ENCODE measurements at regions not wholly inside any gene's neighbourhood (a gene's known extent, or its start where the extent isn't known, plus 50 kb on each side); places are given as distances from the start of the nearest gene placed in this dataset.
"Not testable (repeated sequence)": the region's sequence is repeated elsewhere in the genome, so short reads cannot be mapped to it uniquely, and the experiment has no call there.

DNA sequence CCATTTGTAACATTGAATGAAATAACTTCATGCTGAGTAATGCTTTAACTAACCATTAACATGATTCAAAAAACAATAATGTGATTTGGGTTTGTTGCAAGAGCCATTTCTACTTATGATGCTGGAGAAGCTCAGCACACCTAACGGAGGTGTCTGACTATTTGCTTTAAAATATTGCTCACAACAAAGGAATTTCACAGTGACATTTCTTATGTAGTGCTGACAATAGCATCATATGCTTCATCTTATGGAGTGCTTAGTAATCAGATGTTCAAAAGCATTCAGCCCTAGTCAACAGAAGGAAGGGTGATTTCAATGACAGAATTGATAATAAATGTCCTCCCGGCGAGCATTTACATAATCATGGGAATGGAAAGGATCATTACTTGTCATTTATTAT is 1003.3 kb upstream of the COX7C start:
- intact Hi-C loops (cut with micrococcal nuclease), result no loop called here
- no peak for ATAC-seq

DNA sequence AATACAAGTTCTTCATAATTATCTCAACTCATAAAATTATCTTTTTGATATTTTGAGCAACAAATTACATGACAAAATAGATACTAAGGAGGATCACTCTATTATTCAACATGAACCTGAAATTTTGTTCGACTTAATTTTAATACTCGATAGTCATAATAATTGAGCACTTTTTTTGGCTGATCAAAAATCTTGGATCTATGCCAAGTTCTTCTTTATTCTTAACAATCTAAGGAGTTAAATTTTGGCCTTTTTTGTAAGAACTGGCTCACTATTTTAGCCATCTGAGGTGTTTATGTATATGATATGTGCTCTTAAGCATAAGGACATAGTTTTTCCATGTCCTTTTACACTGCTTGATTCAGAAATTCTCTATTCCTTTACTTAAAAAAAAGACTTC is 996.1 kb upstream of the COX7C start:
- intact Hi-C loops (cut with micrococcal nuclease), result no loop called here

More for the DNA sequence above, 1003.3 kb upstream of the COX7C start:
- DNase-seq, result no peak

DNA sequence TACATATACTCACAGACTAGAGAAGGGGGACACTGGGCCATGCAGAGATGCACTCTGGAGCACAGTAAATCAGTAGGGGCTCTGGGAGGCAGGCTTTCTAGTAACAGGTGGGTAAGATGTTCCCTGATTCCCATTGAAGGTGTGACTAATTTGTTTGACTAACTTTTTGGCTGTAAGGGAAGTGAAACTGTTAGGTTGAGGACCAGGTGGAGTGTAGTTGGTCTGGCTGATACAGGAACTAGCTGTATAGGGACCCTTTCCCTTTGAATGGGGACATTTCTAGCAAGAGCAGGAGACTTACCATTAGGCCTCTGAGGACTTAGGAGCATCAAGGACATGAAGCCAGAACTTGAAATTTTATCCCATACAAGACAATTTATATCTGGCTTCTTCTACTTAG is 989.6 kb upstream of the COX7C start:
- no peak for ATAC-seq
- no peak for DNase-seq
- intact Hi-C loops (cut with micrococcal nuclease), result no loop called here

More for the DNA sequence above, 996.1 kb upstream of the COX7C start:
- DNase-seq (no peak), ATAC-seq (no peak)

DNA sequence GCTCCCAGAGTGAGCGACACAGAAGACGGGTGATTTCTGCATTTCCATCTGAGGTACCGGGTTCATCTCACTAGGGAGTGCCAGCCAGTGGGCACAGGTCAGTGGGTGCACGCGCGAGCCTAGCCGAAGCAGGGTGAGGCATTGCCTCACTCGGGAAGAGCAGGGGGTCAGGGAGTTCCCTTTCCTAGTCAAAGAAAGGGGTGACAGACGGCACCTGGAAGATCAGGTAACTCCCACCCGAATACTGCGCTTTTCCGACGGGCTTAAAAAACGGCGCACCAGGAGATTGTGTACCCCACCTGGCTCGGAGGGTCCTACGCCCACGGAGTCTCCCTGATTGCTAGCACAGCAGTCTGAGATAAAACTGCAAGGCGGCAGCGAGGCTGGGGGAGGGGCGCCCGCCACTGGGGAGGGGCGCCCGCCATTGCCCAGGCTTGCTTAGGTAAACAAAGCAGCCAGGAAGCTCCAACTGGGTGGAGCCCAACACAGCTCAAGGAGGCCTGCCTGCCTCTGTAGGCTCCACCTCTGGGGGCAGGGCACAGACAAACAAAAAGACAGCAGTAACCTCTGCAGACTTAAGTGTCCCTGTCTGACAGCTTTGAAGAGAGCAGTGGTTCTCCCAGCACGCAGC is 979.1 kb upstream of the COX7C start:
- ATAC-seq; DNase-seq; intact Hi-C loops (cut with micrococcal nuclease): not testable (repeated sequence)

DNA sequence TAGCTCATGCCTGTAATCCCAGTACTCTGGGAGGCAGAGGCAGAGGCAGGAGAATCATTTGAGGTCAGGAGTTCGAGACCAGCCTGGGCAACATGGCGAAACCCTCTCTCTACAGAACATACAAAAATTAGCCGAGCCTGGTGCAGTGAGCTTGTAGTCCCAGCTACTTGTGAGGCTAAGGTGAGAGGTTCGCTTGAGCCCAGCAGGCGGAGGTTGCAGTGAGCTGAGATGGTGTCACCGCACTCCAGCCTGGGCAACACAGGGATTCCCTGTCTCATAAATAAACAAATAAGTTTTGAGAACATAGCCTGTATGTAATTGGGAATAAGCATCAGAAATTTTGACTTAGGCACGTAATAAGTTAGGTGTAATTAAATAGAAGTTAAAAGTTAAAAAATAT is 971.7 kb upstream of the COX7C start:
- ATAC-seq, result no peak
- intact Hi-C loops (cut with micrococcal nuclease), result no loop called here

DNA sequence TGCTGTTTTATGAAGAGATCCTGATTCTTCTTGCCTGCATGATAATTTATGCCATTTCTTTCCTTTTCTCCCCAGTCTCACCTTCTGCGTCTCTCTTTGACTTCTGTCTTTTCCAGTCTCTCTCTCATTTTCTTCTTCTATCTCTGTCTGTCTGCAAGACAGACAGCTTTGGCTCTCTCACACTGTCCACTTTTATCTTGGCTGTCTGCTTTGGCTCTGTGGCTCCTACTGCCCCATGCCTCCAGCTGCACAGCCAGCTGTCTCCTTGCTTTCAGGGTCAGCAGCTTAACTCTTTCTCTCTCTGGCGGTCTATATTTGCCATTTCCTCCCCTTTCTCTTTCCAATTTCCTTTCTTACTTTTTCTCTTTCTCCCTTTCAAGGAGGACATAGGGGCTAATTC is 971.1 kb upstream of the COX7C start:
- DNase-seq, result no peak
- intact Hi-C loops (cut with micrococcal nuclease), result no loop called here
- no peak for ATAC-seq

More for the DNA sequence above, 971.7 kb upstream of the COX7C start:
- DNase-seq, result no peak

DNA sequence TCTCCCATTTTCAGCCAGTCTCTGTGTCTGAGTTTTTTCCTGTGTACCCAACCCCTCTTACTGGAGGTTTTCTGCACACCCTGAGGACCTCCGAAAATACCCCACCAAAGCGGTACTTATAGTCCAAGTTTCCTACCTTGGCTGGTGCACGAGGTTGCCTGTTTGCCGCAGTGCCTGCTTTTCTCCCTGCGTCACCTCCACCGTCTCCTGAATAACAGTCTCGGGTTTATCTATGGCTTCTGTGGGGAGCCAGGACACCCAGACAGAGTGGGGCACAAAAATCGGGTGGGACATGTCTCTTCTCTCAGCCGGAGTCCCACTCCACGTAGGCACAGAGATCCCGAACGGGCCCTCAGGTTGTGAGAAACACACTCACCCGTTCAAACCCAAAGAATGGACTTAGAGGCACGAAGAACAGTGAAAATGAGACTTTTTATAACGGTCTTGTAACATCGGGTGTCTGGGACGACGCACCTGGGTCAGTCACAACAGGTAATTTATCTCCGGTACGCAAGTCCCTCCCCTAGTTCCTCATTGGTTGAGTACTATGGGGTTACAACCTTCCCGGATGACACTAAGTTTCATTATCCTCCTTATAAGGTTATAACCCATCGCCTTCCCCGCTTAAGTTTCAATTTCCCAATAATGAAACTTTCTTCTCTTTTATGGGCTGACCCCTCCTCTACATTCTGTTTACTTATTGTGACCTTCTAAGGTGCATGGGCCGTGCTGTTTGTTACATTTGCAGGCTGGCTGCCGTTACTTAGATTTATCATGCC is 970.2 kb upstream of the COX7C start:
- DNase-seq (no peak), ATAC-seq (no peak)
- intact Hi-C loops (cut with micrococcal nuclease), result no loop called here

DNA sequence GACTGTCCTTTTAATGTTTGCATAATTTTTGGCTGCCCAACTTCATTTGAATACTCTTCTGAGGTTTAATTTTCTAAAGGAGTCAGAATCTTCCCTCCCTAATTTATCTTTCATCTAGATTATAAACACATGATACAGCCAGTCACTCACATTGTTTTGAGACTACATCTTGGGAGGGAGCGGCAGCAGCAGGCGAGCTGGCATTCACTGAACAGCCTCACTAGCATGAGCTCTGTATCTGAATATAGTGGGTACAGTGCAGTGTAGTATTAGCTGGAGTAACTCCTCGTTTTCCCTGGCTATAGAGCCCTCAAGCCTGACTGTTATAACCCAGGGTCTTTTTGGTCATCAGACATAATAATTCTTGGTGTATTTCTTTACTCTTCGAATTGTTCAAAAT is 969.2 kb upstream of the COX7C start:
- ATAC-seq (no peak), DNase-seq (no peak)
- intact Hi-C loops (cut with micrococcal nuclease), result no loop called here

DNA sequence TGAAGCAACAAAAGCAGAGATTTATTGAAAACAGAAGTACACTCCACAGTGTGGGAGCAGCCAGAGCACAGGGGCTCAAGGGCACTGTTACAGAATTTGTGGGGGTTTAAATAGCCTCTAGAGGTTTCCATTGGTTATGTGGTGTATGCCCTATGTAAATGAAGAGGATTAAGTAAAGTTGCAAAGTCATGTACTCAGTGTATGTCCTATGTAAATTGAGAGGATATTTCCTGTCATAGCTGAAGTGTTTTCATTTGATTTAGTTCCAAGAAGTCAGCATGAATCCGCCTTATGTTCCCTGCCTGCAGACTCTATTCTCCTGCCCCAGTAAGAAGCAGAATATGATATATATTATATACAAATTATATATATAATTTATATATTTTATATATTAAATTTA is 966.0 kb upstream of the COX7C start:
- DNase-seq (no peak), ATAC-seq (no peak)
- intact Hi-C loops (cut with micrococcal nuclease), result no loop called here

DNA sequence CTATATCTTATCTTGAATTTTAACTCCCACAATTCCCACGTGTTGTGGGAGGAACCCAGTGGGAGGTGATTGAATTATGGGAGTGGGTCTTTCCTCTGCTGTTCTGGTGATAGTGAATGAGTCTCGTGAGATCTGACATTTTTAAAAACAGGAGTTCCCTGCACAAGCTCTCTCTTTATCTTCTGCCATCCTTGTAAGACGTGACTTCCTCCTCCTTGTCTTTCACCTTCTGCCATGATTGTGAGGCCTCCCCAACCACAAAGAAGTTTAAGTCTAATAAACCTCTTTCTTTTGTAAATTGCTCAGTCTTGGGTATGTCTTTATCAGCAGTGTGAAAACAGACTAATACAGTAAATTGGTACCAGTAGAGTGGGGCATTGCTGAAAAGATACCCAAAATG is 963.6 kb upstream of the COX7C start:
- DNase-seq; ATAC-seq; intact Hi-C loops (cut with micrococcal nuclease): not testable (repeated sequence)

DNA sequence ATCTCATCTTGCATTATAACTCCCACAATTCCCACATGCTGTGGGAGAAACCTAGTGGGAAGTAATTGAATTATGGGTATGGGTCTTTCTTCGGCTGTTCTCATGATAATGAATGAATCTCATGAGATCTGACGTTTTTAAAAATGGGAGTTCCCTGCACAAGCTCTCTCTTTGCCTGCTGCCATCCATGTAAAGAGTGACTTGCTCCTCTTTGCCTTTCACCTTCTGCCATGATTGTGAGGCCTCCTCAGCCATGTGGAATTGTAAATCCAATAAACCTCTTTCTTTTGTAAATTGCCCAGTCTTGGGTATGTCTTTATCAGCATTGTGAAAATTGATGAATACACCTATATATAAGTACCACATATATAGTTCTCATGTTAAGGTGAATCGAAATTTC is 961.7 kb upstream of the COX7C start:
- intact Hi-C loops (cut with micrococcal nuclease), result no loop called here
- ATAC-seq (no peak), DNase-seq (no peak)

DNA sequence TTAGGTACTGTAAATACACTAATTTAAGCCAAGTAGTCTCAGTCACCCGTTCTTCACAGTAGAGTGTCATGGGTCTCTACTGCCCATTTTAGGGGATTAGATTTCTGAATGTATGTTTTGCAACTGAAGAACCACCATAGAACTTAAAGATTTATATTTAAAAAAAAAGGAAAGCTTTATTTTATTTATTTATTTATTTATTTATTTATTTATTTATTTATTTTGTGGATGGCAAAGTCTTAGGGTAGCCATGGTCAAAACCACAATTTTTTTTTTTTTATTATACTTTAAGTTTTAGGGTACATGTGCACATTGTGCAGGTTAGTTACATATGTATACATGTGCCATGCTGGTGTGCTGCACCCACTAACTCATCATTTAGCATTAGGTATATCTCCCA is 960.4 kb upstream of the COX7C start:
- intact Hi-C loops (cut with micrococcal nuclease); ATAC-seq; DNase-seq: not testable (repeated sequence)

DNA sequence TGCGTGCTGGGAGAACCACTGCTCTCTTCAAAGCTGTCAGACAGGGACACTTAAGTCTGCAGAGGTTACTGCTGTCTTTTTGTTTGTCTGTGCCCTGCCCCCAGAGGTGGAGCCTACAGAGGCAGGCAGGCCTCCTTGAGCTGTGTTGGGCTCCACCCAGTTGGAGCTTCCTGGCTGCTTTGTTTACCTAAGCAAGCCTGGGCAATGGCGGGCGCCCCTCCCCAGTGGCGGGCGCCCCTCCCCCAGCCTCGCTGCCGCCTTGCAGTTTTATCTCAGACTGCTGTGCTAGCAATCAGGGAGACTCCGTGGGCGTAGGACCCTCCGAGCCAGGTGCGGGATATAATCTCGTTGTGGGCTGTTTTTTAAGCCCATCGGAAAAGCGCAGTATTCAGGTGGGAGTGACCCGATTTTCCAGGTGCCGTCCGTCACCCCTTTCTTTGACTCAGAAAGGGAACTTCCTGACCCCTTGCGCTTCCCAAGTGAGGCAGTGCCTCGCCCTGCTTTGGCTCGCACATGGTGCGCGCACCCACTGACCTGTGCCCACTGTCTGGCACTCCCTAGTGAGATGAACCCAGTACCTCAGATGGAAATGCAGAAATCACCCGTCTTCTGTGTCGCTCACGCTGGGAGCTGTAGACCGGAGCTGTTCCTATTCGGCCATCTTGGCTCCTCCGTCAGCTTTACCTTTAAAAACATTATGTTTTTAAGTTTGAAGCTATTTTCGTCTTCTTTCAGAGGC is 954.6 kb upstream of the COX7C start:
- ATAC-seq; intact Hi-C loops (cut with micrococcal nuclease); DNase-seq: not testable (repeated sequence)

DNA sequence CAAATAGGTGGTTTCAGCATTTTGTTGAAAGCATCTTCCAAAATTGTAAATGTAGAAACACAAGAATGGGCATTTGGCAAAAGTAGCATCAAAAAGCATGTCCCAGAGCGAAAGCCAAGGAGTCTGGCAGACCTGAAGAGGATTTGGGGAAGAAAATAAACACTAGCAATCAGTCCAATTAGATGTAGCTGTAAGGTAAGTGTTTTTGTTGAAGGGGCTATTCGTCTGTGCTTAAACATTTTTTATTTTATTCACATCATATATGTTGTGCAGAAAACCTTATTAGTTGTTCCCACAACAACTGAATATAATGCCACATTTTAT is 954.1 kb upstream of the COX7C start:
- ATAC-seq (no peak), DNase-seq (no peak)
- intact Hi-C loops (cut with micrococcal nuclease), result no loop called here

DNA sequence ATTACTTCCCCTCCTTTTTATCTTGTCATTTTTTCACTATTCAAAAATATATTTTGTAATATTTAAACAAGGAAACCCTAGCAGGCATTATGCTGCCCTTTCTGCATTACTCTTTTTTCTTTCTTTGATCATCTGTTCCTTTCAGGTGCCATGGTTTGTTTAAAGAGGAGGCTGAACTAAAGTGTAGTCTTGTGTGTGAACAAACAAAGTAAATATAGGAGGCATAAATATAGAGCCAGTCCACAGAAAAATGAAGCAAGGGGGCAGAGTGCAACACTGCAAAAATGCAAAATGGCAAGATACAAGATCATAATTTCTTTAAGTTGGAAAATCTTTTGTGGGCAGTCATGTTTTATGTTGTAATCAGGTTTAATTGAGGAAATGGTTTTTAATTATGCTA is 947.3 kb upstream of the COX7C start:
- ATAC-seq, result no peak
- intact Hi-C loops (cut with micrococcal nuclease), result no loop called here
- DNase-seq, result no peak

DNA sequence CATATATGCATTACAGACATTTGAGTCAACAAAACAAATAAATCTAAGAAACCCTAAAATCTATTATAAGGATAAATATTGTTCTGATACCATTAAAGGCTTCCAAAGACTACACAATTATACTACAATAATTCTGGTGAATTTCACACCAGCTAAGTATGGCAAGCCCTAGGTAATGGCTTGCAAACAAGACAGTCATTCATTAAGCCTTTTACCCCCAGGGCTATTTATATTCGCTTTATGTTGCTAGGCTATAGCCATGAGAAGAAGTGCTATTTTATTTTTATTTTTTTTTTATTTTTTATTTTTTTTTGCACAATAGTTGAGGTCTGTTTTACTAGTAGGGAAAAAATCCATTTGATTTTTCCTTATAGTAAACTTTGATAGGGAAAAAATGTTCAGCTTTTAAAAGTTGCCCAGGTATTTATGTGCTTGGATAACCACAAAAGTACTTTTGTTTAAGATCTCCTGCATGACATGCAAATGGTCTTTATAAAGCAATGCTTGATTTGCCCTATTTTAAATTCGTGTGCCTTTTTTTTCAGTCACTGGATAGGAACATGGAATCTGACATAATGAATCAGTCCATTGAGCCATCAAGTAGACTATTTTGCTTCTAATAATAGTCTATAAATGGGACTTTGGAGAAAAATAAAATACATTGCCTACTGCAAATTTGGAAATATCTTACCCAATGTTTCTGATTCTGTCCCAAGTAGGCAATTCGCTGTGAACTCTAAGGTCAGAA is 946.3 kb upstream of the COX7C start:
- ATAC-seq (no peak), DNase-seq (no peak)
- intact Hi-C loops (cut with micrococcal nuclease), result no loop called here

DNA sequence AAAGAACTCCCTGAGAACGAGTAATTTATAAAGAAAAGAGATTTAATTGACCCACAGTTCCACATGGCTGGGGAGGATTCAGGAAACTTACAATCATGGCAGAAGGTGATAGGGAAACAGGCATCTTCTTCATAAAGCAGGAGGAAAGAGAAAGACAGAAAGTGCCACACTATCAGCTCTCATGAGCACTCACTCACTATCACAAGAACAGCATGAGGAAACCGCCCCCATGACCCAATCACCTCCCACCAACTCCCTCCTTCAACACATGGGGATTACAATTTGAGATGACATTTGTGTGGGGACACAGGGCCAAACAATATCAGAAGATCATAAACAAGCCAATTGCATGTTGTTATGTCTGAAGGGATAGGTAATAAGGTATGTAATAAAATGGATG is 935.9 kb upstream of the COX7C start:
- intact Hi-C loops (cut with micrococcal nuclease), result no loop called here
- ATAC-seq, result no peak

DNA sequence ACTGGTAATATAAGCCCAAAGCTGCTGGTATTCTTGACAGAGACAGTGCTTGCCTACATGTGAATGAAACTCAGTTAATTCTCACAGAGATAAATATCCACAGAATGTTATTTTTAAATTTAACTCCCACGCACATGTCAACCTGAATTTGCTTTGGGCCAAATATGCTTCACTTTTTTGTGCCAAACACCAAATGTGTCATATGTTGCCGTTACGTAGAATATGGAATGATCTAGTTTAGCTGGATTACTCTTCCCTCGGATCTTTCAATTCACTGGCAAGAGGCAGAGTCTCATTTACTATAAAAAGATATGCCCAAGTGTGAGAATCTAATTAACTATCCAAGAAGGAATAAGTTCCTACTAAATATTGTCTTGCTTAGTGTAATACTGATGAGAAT is 933.4 kb upstream of the COX7C start:
- DNase-seq (no peak), ATAC-seq (no peak)
- intact Hi-C loops (cut with micrococcal nuclease), result no loop called here

More for the DNA sequence above, 935.9 kb upstream of the COX7C start:
- DNase-seq, result no peak

DNA sequence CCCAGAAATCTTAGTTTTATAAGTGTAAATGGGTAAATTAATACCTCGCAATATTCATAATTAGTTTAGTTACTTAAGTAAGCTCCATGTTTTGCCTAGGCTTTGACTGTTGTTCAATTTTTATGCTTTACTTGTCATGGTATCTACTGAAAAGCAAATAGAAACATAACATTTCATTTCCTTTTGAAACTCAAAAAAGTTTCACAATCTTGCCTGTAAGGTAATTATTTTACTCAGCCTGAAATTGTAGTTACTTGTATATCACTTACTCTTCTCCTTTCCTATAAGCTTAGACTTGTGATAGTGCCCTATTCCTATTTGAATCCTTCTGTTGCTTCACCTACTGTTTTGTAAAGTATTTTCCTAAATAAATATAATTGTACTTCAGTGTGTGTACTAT is 914.4 kb upstream of the COX7C start:
- DNase-seq, result no peak
- intact Hi-C loops (cut with micrococcal nuclease), result no loop called here
- ATAC-seq, result no peak

DNA sequence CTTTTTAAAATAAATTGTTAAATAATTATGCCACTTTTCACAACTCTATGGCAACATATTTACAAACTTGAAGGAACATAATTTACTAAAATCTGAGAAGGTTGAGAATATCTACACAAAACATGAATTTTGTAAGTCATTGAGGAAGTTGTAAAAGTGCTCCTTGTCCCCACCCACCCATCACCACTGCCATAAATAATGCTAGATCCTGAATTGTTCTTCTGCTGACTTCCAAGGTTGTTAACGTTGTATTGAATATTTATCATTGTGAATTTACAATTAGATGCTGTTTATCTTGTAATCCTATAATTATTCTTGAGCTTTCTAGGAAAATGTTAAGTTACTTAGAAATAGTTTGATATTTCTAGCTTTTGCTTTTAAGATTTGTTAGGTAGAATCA is 908.0 kb upstream of the COX7C start:
- intact Hi-C loops (cut with micrococcal nuclease), result no loop called here
- ATAC-seq (no peak), DNase-seq (no peak)

All from left ventricle myocardium superior (tissue), 1 donor.